GM19035 (cell line): ENCODE measurements at regions not wholly inside any gene's neighbourhood (a gene's known extent, or its start where the extent isn't known, plus 50 kb on each side); places are given as distances from the start of the nearest gene placed in this dataset.

Experiments
- ATAC-seq: cut with Tn5 transposase; IDR thresholded peaks from one replicate; pipeline ENCODE4 v1.9.1; 2021; ENCODE audit not compliant: unreplicated experiment

- no peak for ATAC-seq
These were observed 211.9 kb upstream of the UMPS start for GRCh38 chr3:124518350-124518749.

DNA sequence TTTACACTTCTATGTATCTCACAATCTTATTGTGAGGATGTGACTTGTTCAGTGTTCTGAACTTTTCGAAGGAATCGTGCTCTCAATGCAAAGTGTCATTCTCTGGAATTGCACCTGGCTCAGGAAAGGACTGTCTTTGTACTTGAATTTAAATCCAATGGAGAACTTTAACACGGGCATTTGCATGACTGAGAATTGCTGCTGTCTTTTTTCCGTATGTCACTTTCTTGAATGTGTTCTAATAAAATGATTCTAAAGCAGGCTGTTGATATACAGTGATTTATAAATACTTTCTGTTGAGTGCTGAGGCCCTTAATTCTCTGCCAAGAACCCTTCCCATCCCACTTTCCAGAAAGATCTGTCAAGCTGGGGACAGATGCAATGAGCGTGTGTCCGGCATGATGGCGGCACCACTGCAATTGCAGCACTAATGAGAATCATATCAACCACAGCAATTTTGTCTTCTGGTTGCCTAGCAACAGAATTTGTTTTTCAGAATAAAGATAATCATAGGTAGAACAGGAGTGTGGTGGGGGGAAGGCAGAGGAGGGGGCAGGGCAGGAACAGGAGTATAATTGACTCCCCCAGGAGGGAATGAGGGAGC lies 210.6 kb upstream of the UMPS start:
- ATAC-seq, result no peak

DNA sequence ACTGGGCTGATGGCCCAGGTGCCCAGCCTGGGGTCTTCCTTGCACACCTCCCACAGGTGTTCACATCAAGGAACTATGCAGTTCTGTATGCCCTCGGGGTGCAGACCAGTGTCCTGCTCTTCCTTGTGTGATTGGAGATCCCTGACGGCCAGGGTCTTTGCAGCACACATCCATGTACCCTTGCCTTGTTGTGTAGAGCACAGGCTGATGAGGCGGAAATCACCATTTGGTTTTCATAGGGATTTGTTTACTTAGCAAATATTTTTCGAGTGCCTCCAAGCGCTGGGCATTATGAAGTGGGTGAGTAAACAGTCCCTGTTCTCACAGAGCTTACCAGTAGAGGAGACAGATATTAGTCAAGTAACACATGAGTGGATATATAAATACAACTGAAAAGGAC lies 209.3 kb upstream of the UMPS start:
- no peak for ATAC-seq

DNA sequence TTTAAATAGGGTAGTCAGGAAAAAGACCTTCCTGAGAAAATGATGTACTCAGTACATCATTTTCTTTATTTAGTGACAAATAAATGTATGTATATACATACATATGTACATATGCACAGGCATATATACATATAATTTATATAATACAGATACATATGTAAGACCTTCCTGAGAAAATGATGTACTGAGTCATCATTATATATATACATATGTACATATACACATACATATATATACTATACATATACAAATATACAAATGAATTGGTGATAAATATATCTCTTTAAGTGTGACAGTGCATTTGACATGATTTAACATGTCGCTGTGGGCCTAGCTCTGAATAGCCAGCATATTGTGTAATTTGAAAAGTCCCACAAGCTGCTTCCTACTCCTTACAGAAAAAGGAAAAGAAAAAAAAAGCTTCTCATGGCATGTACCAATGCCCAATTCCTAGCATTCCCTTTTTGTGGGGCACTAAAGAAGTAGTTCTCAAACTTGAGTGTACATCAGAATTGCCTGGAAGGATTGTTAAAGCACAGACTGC lies 208.1 kb upstream of the UMPS start:
- ATAC-seq, result no peak

- no peak for ATAC-seq
These were observed 203.7 kb upstream of the UMPS start for GRCh38 chr3:124526601-124527000.

DNA sequence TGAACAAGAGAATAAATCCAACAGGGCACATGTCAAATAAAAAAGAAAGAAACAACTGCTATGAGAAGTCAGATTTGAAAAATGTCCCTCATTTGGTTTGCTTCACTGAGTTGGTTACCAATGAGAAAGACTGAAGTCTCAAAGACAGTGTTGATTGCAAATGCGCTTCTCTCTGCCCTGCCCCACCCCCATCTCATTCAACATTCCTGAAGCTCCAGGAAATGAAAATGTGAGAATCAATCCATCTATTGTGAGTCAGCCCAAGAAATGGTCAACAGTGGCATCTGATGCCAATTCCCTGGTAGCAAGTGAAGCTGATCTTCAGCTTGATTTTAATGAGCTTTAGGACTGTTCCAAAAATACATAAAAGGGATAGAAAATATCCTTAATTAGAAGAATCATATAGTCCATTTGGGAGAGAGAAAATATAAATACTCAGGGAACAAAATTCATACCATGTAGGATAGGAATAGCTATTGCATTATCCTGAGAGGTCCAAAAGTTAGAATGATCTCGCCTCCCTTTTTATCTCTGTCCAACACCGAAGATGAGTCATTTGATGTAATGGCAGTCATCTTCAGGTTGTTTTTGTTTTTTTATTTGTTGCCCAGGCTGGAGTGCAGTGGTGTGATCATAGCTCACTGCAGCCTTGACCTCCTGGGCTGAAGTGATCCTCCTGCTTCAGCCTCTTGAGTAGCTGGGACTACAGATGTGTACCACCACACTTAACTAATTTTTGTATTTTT lies 200.3 kb upstream of the UMPS start:
- no peak for ATAC-seq

- no peak for ATAC-seq
These were observed 199.3 kb upstream of the UMPS start for GRCh38 chr3:124530916-124531315.

DNA sequence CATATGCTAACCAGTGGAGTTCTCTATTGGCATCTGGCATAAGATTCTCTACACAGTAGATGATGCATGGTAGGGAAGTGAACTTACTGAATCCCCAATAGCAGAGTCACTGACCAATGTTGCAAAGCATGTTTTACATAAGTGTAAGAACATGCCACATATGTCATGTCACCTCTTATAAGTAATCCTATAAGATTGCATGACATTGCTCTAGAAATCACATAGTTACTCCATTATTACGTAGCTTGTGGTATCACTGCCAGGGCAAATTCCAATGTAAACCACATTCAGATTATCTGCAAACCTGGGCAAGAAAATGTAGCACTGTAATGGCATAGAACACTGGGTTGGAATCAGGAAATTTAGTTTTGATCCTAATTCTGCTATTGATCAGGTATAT lies 198.2 kb upstream of the UMPS start:
- no peak for ATAC-seq

GRCh38 chr3:124535306-124535705 lies 194.9 kb upstream of the UMPS start:
- no peak for ATAC-seq

DNA sequence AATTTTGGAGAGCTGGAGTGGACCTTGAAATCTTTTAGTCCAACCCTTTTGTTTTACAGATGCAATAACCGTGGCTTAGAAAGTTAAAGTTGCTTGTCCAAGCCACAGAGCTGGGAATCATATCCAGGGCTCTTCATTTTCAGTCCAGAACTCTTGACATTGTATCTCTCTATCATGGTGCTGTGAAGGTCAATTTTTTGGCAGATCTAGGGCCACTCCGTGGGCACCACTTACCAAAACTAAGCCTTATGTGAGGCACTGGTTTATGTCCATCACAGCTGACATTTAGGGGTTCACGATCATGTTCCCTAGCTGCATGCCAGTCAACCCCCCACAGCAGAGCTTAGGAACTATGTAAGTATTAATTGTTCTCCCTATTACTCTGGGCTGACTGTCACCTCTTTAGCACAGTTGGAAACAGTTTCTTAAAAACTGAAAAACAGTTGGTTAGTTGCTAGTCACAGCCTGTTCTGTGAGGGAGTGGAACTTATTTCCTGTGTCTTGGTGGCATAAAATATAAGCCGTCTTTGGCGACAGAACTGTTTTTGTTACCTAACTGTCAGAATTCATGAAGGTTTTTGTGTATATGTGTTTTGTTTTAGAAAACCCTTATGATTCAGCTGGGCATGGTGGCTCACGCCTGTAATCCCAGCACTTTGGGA lies 189.6 kb upstream of the UMPS start:
- ATAC-seq, result no peak

DNA sequence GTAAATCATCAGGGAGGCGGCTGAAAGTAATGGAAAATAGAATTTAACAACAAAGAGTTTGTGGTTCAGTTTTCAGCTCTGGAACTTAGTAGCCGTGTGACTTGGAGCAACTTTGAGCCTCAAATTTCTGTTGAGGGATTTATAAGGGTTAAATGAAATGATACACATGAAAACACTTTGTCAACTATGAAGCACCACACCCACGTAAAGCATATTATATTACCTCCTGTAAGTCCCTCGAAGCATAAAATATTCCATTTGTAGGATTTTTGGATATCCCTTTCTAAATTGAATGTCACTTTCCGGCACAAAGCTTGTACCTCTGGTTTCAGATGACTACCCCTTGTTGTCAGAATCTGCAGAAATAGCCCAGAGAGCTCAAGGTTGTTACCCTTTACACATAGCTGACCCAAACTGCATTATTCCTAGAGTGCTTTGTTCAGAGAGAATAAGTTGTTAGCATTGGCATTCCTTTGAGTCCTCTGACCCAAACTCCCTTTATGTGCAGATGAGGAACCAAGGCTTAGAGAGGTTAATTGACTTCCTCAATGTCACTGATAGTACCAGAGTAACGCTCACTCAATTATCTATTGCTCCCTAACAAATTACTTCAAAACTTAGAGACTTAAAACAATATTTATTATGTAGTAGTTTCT lies 187.9 kb upstream of the UMPS start:
- no peak for ATAC-seq

DNA sequence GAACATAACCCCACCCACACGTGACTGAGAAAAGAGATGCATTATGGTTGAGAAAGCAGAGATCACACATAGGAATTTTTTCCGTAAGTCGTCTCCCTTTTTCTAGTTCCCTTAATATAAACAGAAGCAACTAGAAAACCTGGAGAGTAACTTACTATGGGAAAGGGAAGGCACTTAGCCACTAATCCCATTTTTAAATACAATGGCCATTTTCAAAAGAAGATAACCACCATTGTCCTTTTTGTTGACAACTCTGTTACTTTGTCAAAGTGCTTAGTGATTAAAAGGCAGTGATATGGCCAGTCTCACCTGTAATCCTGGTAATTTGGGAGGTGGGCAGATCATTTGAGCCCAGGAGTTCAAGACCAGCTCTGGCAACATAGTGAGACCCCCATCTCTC lies 184.4 kb upstream of the UMPS start:
- no peak for ATAC-seq

GRCh38 chr3:124552224-124552623 lies 178.0 kb upstream of the UMPS start:
- no peak for ATAC-seq

DNA sequence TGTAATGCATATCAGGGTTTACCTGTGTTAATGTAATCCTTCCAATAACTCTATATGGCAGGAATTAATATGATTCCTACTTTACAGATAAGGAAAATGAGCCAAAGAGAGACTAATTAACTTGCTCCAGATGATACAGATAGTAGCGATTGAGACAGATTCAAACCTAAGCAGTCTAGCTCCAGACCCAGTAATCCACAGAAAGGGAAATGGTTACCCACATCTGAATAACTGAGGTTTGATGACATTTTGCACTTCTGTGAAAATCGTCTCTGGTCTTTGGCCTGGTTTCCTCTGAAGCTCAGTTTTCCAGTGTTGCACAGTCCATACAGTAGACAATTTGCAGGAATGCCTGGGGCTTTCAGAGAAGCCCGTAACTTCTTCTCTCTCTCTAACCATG lies 177.1 kb upstream of the UMPS start:
- no peak for ATAC-seq

GRCh38 chr3:124556636-124557035 lies 173.6 kb upstream of the UMPS start:
- ATAC-seq, result no peak

DNA sequence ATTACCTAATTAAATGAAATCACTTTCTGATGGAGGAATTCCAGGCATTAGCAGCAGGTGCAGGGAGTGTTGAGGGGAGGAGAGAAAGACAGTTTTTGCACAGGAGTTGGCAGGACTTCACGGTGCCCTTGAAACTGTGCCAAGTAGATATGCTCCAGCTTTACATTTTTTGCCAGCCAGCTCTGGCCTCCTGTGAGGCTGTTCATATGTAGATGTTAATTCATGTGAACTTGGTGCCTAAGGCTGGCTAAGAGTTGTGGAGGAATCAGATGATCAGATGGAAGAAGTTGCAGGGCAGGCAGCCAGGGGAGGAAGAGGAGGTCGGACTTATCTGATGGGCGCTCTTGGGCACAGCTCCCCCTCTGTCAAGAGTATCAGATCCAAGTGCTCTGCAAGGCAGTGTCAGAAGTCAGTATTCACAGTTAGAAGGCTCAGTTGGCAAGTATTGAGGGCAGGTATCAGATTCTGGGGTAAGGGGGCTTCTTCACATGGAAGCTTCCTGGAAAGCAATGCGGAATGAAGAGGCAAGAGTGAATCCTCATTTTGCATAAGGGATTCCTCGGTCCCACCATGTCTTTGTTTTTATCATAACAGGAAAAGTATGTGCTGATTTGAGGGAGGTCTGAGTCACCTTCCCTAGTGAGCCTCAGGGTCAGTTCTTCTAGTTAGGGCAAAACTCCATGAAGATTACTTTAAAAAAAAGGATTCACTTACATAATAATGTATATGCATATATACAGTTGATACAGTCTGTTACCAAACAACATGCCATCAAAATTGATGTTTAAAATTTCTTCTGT lies 172.6 kb upstream of the UMPS start:
- no peak for ATAC-seq

DNA sequence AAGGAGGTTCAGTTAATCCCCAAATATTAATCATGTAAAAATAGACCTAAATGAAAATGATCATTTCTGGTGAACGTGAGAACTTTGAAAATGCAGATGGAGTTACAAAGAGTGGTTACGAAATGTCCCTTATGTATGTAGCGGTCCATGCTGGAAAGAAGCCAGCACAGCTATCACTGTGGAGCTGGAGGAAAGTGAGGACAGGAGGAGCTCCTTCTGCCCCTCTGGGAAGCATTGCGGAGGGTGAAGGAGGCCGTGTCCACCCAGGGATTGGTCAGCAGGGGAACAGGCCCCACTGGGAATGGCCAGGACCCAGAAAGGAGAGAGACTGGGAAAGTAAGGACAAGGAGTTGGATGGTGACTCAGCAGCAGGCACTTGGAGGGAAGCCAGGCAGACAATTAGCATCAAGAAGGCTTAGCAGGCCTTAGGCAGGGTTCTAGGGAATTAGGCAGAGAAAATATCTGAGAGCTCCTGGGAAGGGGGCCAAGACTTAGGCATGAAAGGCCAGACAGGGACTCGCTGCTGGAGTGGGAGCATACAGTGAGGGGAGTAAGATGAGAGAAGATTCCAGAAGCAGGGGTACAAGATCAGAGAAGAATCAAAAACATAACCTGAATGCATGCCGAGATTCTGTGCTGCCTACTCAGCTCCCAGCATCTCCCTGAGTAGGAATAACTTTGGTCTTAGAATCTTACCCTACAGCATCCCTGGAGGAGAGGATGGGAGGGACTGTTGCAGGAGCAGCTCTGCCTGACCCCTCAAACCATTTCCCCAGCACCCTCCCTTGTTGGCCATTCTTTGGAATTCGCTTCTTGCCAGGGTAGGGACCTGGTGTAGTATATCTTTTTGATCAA lies 171.0 kb upstream of the UMPS start:
- ATAC-seq, result no peak

DNA sequence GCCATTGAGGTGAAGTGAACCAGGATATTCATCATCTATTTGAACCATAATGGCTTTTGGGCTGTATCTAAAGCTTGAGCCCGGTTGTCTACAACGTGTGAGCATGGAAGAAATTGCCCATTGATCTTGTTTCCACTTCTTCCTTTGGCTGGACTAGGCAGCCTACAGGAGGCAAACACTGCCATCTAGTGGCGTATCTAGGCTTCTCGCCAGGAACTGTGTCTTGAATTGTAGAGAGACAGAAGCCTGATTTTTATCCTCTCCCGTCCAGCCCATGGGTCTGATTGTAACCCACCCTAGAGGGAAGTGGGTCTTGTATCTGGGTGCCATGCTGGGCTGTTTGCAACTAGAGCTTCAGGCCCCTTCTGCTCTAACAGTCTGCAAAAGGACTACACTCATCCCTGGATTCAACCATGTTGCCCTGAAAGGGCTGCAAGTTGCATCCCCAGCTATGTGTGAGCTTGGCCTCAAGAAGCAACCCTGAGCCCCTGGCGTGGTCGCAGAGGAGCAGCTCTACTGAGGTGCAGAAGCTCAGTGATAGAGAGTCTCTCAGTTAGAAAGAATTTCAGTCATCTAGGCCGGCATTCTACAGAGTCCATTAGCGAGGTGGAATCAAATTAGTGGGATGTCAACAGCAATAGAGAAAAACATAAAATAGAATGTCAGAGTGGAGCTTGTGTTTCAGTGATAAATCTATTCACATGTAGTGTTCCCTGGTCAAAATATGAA lies 170.2 kb upstream of the UMPS start:
- no peak for ATAC-seq

- ATAC-seq, result no peak
These were observed 169.5 kb upstream of the UMPS start for GRCh38 chr3:124560666-124561215.
